ENCODE measurements at regions not wholly inside any gene's neighbourhood (a gene's known extent, or its start where the extent isn't known, plus 50 kb on each side); places are given as distances from the start of the nearest gene placed in this dataset.

DNA sequence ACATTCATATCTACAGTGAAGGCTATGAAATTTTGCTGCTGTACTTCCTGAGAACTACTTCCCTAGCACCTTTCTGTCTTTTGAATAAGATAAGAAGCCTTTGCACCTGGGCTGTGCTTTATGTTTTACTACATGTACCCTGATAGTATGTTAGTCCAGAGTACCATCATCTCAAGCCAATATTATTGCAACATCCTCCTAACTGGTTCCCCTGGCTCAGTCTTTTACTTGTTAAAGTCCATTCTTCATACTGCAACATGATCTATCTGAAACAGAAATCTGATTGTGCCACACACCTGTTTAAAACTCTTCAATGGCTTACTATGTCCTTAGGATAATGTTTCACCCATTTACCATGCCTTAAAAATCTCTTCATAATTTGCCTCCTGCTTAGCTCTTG, 102.3 kb downstream of the AGTR2 start:
- TF ChIP-seq, protein P1, sequence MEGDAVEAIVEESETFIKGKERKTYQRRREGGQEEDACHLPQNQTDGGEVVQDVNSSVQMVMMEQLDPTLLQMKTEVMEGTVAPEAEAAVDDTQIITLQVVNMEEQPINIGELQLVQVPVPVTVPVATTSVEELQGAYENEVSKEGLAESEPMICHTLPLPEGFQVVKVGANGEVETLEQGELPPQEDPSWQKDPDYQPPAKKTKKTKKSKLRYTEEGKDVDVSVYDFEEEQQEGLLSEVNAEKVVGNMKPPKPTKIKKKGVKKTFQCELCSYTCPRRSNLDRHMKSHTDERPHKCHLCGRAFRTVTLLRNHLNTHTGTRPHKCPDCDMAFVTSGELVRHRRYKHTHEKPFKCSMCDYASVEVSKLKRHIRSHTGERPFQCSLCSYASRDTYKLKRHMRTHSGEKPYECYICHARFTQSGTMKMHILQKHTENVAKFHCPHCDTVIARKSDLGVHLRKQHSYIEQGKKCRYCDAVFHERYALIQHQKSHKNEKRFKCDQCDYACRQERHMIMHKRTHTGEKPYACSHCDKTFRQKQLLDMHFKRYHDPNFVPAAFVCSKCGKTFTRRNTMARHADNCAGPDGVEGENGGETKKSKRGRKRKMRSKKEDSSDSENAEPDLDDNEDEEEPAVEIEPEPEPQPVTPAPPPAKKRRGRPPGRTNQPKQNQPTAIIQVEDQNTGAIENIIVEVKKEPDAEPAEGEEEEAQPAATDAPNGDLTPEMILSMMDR (IDR thresholded peaks at IDR 0.05), result no peak
- no peak for TF ChIP-seq POLR2A (IDR thresholded peaks at IDR 0.05)

Data from lower leg skin (tissue), 3 donors.